ENCODE measurements at regions not wholly inside any gene's neighbourhood (a gene's known extent, or its start where the extent isn't known, plus 50 kb on each side); places are given as distances from the start of the nearest gene placed in this dataset.

DNA sequence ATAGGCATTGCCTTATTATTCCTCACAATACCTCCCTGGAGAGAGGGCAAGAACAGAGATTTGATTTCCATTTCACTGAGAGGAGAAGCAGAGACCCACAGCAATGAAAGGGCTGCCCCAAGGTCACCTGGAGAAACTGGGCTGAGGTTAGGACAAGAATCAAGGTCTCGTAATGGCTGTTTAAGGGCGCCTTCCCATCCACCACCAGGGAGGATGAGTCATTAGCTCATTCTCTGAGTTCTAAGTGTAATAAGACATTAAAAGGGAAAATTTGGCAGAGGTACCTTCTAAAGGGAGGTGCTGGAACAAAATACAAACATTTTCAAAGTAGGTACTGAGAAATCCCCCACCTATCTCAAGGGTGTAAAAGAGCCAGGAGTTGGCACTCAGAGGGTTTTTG, 52.6 kb upstream of the TCERG1 start:
- Histone ChIP-seq H3K4me3 (no peak overlapping the region), H4K20me1 (no peaks in the 10 kb centered on the region), H3K4me1 (peaks cover 6 to 26% (median 19%) of the 10 kb centered on the region in 10 experiments), H3K36me3 (no peaks in the 10 kb centered on the region), H3K27ac (no peak overlapping the region), H3K9ac (no peak overlapping the region), H3K27me3 (no peaks in the 10 kb centered on the region), H3K4me2 (peak overlapping the region in 1 of 11 experiments; percentile 52; a peak in 1 of 22 replicates), H3K9me3 (replicated peaks in 1 of 11) (peaks cover 8 to 18% (median 16%) of the 10 kb centered on the region in 11 experiments)
- TF ChIP-seq Cebpa-rat (IDR thresholded peaks at IDR 0.05): no peak

DNA sequence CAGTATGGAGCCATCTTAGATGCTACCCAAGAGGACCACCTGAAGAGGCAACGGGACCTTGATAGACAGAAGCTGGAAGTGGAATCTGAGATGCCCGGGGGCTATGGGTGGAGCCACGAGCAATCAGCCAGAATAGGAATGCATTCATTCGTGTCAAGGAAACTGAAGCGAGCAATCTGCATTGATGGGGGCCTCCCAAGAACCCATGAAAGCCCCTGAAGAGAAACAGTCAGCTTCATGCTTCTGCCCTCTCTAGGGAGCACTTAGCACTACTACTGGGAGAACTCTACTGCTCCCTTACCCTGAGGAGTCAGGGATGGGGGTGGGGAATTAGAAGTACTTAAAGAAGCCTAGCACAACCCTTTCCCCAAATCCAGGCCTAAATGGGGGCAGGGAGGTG, 51.9 kb upstream of the TCERG1 start:
- no peak for TF ChIP-seq Cebpa-rat (IDR thresholded peaks at IDR 0.05)
- no peaks in the 10 kb centered on the region for H3K27me3 ChIP-seq
- no peak overlapping the region for H3K27ac ChIP-seq
- peaks cover 13 to 33% (median 26%) of the 10 kb centered on the region in 10 experiments for H3K4me1 ChIP-seq
- H4K20me1 ChIP-seq: no peaks in the 10 kb centered on the region
- no peak overlapping the region for H3K4me3 ChIP-seq
- peaks cover 8 to 18% (median 16%) of the 10 kb centered on the region in 11 experiments for H3K9me3 ChIP-seq (replicated peaks in 1 of 11)
- no peaks in the 10 kb centered on the region for H3K36me3 ChIP-seq
- peak overlapping the region in 9 of 11 experiments; percentile 24 to 63 (median 49); a peak in 15 of 22 replicates for H3K4me2 ChIP-seq
- H3K9ac ChIP-seq: no peak overlapping the region

Measured in BLaER1 treated with 17β-estradiol and CSF1 and Interleukin-3, amounts not matched to agents 10 nM and 100 nM (cell line).